ENCODE measurements at regions not wholly inside any gene's neighbourhood (a gene's known extent, or its start where the extent isn't known, plus 50 kb on each side); places are given as distances from the start of the nearest gene placed in this dataset.
"Not testable (repeated sequence)": the region's sequence is repeated elsewhere in the genome, so short reads cannot be mapped to it uniquely, and the experiment has no call there.

- DNase-seq = no peak
Measured at GRCh38 chr13:88257706-88258105, 586.5 kb downstream of the SLITRK5 start.

- DNase-seq = no peak
Measured at GRCh38 chr13:88263808-88264207, 592.6 kb downstream of the SLITRK5 start.

DNA sequence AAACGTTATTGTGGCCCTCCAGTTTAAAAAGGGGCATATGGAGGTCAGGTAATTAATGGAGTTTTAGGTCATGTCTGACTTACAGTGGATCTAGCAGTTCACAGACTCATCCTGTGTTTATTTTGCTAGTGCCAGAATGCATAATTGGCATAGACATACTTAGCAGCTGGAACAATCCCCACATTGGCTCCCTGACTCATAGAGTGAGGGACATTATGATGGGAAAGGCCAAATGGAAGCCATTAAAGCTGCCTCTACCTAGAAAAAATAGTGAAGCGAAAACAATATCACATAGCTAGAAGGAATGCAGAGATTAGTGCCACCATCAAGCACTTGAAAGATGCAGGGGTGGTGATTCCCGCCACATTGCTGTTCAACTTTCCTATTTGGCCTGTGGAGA, 610.7 kb downstream of the SLITRK5 start:
- no peak for DNase-seq

GRCh38 chr13:88285329-88285728, 614.2 kb downstream of the SLITRK5 start:
- DNase-seq = no peak

DNA sequence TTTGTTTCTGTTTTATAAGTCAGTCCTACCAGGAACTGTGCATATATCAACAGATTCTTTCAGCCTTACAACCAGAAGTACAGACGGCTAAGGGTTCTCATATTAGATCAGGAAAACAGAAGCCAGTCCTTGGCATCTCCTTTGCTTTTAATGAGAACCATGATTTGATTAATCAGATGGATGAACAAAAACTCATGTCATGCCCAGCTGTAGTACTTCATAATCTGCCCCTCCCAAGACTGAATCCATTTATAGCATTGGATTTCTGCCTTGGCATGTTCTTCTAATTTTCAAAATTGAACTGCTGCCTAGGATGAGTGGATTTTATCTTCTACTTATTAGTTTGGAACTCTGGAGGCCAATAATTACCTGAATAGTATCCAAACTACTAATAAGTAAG, 617.2 kb downstream of the SLITRK5 start:
- DNase-seq = no peak

- not testable (repeated sequence) for DNase-seq
Measured at GRCh38 chr13:88291731-88292130, 620.6 kb downstream of the SLITRK5 start.

- DNase-seq = no peak
Measured at GRCh38 chr13:88294368-88294767, 623.2 kb downstream of the SLITRK5 start.

DNA sequence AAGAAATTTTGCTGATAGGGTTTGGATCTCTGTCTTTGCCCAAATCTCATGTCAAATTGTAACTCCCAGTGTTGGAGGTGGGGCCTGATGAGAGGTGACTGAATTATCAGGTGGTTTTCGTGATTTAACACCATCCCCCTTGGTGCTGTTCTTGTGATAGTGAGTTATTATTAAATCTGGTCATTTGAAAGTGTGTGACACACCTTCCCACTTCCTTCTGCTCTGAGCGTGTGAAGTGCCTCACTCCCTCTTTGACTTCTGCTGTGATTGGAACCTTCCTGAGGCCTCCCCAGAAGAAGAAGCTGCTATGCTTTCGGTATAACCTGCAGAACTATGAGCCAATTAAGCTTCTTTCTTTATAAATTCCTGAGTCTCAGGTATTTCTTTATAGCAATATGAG, 632.0 kb downstream of the SLITRK5 start:
- no peak for DNase-seq

- no peak for DNase-seq
Measured at GRCh38 chr13:88303605-88304004, 632.4 kb downstream of the SLITRK5 start.

DNA sequence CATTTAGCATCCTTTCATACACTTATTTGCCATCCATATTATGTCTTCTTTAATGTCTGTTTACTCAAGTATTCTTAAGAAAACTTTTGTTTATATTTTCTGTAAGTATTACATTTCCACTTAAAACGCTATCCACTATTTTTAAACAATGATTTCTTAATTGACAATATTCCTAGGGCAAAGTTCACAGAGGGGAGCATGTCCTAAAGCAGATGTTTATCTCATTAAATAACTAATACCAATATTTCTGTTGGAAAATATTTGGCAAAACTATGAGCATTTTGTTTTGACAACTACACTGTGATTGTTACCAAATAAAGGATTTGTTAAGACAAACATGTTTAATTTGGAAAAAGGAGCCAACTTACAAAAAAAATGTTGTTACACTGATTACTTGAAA, 643.3 kb downstream of the SLITRK5 start:
- DNase-seq = no peak

DNA sequence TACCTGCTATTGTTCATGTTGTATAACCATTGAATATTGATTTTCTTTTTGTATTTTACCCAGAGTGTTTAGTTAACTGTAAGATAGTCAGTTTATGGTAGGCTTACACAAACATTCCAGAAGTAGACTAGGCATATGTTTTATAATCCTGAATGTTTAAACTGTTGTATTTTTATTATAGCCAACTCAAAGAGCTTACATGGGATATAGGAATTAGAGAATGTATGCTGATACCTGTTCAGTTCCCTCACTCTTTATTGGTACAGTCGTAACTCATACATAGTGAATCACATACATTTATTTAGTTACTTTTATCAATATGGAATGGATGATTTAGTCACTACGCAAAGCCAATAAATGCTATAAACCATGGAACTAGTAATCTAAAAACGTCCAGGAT, 657.9 kb downstream of the SLITRK5 start:
- DNase-seq = no peak

- DNase-seq = no peak
Measured at GRCh38 chr13:88339271-88339741, 668.1 kb downstream of the SLITRK5 start.

- no peak for DNase-seq
Measured at GRCh38 chr13:88345171-88345847, 674.1 kb downstream of the SLITRK5 start.

DNA sequence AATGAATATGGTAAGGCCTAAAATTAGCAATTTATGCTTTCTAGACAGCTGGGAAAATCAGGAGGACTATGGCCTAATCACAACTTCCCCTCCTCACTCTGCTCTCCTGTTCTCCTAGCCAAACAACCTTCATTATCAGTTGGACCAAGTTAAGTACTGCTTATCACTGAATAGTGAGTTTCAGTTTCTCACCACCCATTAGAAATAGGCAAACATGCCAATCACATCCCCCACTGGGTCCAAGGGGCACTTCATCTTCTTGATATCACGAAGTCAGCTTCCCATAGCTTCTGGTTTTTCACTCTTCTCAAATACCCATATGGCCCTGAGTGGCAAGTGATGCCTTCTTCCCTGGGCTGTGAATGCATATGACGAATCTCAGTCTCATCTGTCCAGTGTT, 689.6 kb downstream of the SLITRK5 start:
- DNase-seq = no peak

GRCh38 chr13:88369866-88370265, 698.7 kb downstream of the SLITRK5 start:
- no peak for DNase-seq

GRCh38 chr13:88376760-88377388, 705.7 kb downstream of the SLITRK5 start:
- no peak for DNase-seq

GRCh38 chr13:88377852-88378251, 706.7 kb downstream of the SLITRK5 start:
- no peak for DNase-seq

DNA sequence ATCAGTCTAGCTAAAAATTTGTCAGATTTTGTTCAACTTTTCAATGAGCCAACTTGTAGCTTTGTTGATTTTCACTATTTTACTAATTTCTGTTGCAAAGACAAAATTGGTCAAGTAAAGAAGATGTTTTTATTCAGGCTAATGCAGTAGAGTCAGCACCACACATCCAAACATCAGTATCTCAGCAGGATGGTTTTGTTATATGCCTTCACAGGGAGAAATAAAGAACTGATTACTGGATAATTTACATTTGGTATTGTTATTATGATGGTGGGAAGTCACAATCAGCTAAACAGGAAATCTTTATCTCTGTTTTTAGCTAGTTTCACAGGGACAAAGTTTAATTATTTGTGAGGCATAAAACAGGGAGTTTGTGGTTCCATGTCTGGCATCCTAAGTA, 713.4 kb downstream of the SLITRK5 start:
- no peak for DNase-seq

GRCh38 chr13:88395804-88396203, 724.6 kb downstream of the SLITRK5 start:
- DNase-seq = no peak

GRCh38 chr13:88411696-88412095, 740.5 kb downstream of the SLITRK5 start:
- no peak for DNase-seq

DNA sequence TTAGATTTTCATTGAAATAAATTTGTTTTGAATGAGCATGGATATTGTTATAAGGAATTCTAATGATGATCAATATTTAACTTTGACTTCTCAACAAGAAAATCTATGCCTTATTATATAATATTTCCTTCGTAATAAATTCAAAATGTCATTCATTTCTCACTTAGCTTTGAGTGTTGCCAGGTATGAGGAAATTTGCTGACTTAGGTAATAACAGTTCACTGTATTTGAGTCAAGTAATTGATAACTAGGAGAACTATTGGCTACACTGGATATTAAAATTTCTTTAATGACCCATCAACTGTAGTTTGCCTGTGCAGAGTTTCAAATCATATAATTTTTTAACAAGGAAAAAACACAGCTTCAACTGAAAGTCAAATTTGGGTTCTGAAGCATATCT, 746.6 kb downstream of the SLITRK5 start:
- DNase-seq = no peak

- no peak for DNase-seq
Measured at GRCh38 chr13:88424463-88424862, 753.3 kb downstream of the SLITRK5 start.

- DNase-seq = no peak
Measured at GRCh38 chr13:88426661-88427060, 755.5 kb downstream of the SLITRK5 start.

GRCh38 chr13:88429862-88430261, 758.7 kb downstream of the SLITRK5 start:
- DNase-seq = no peak

DNA sequence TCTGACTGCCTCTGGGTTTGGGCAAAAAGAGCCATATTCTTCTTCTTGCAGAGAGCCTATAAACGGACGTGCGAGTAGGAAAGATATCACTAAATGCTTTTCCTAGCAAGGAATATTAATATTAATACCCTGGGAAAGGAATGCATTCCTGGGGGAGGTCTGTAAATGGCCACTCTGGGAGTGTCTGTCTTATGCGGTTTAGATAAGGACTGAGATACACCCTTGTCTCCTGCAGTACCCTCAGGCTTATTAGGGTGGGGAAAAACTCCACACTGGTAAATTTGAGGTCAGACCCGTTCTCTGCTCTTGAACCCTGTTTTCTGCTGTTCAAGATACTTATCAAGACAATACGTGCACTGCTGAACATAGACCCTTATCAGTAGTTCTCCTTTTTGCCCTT, 763.8 kb downstream of the SLITRK5 start:
- DNase-seq = no peak

Measured in CD4-positive, alpha-beta T cell treated with Interleukin-6 for 4 hours (primary cell).